ENCODE measurements at regions not wholly inside any gene's neighbourhood (a gene's known extent, or its start where the extent isn't known, plus 50 kb on each side); places are given as distances from the start of the nearest gene placed in this dataset.
A peak's percentile ranks its signal among the peaks of the same experiment; 100 is the strongest.

DNA sequence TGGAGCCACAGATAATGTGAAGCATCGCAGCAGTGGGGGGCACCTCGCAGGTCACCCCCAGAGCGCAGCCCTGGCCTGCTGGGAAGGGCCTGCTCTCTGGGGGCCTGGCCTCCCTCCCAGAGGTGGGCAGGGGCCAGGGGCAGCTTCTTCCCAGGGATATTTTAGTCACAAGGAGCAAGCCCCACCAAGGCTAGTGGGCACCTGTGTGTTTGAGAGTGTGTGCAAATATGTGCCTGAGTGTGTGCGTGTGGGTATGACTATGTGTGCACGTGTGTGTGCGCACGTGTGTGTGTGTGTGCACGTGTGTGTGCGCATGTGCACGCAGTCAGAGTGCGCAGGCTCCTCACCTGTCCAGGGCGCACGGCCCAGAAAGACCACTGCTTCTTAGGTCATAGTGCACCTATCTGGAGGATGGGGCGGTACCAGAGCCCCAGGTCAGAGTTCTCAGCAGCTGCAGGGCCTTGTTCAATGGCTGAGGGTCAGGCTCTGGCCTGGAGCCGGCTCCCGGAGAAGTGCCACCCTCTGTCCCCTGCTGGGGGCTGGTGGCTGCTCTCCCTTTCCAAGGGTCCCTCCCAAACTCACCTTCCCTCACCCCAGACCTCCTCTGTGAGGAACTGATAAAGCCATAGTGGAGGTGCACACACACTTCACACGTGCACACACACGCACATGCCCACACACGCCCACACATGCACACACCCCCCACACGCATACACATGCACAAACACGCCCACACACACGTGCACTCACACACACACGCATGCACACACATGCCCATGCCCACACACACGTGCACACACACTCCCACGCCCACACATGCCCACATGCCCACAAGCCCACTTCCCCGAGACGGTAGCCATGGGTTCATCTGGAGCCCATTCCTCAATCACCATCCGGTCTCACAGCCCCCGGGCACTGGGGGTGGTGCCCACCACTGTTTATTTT is 128.5 kb downstream of the KIF26A start:
- Histone ChIP-seq H3K79me2 (ENCODE audit: insufficient read depth, low read length) (no peaks in the 10 kb centered on the region), H4K20me1 (ENCODE audit: insufficient read depth, low read length) (no peaks in the 10 kb centered on the region), H2AFZ (ENCODE audit: low read length) (no peak overlapping the region), H3K27ac (ENCODE audit: low read depth, low read length) (no peak overlapping the region), H3K27me3 (ENCODE audit: insufficient read depth, low read length) (no peaks in the 10 kb centered on the region), H3K9me3 (ENCODE audit: low read depth, low read length) (no peaks in the 10 kb centered on the region), H3K4me2 (ENCODE audit: insufficient read depth, low read length) (no peak overlapping the region), H3K4me1 (ENCODE audit: insufficient read depth, low read length) (no peaks in the 10 kb centered on the region), H3K4me3 (ENCODE audit: insufficient read depth, low read length) (no peak overlapping the region), H3K36me3 (ENCODE audit: insufficient read depth, low read length) (no peaks in the 10 kb centered on the region)
- TF ChIP-seq, protein P1, sequence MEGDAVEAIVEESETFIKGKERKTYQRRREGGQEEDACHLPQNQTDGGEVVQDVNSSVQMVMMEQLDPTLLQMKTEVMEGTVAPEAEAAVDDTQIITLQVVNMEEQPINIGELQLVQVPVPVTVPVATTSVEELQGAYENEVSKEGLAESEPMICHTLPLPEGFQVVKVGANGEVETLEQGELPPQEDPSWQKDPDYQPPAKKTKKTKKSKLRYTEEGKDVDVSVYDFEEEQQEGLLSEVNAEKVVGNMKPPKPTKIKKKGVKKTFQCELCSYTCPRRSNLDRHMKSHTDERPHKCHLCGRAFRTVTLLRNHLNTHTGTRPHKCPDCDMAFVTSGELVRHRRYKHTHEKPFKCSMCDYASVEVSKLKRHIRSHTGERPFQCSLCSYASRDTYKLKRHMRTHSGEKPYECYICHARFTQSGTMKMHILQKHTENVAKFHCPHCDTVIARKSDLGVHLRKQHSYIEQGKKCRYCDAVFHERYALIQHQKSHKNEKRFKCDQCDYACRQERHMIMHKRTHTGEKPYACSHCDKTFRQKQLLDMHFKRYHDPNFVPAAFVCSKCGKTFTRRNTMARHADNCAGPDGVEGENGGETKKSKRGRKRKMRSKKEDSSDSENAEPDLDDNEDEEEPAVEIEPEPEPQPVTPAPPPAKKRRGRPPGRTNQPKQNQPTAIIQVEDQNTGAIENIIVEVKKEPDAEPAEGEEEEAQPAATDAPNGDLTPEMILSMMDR (IDR thresholded peaks at IDR 0.05; ENCODE audit: extremely low read depth, low read depth, low read length): no peak
- DNase-seq (ENCODE audit: insufficient read length, low spot score, missing footprints): peak; percentile 67

DNA sequence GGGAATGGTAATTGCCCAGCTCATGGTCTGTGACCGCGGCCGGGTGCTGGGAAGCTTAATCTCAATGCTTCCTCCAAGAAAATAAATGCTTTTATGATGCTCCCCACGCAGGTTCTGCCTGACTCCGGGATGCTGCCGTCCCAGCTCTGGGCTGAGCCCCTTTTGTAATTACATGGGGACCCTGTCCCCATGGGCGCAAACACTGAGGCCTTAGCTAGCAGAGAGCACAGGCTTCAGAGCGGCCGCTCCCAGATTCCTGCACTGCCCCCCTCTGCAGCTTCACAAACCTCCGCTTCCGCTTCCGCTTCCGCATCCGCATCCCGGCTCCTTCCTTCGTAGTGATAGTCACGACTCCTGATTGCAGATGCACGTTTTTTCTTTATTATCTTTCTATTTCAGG is 129.5 kb downstream of the KIF26A start:
- H3K27me3 ChIP-seq (ENCODE audit: insufficient read depth, low read length): no peaks in the 10 kb centered on the region
- TF ChIP-seq, protein P1 (IDR thresholded peaks at IDR 0.05; ENCODE audit: extremely low read depth, low read depth, low read length): no peak
- H4K20me1 ChIP-seq (ENCODE audit: insufficient read depth, low read length): no peaks in the 10 kb centered on the region
- H3K4me2 ChIP-seq (ENCODE audit: insufficient read depth, low read length): peak overlapping the region; percentile 45
- no peak overlapping the region for H2AFZ ChIP-seq (ENCODE audit: low read length)
- DNase-seq (ENCODE audit: insufficient read length, low spot score, missing footprints): no peak
- H3K4me1 ChIP-seq (ENCODE audit: insufficient read depth, low read length): no peaks in the 10 kb centered on the region
- no peaks in the 10 kb centered on the region for H3K79me2 ChIP-seq (ENCODE audit: insufficient read depth, low read length)
- H3K36me3 ChIP-seq (ENCODE audit: insufficient read depth, low read length): no peaks in the 10 kb centered on the region
- H3K27ac ChIP-seq (ENCODE audit: low read depth, low read length): no peak overlapping the region
- H3K9me3 ChIP-seq (ENCODE audit: low read depth, low read length): no peaks in the 10 kb centered on the region
- no peak overlapping the region for H3K4me3 ChIP-seq (ENCODE audit: insufficient read depth, low read length)

DNA sequence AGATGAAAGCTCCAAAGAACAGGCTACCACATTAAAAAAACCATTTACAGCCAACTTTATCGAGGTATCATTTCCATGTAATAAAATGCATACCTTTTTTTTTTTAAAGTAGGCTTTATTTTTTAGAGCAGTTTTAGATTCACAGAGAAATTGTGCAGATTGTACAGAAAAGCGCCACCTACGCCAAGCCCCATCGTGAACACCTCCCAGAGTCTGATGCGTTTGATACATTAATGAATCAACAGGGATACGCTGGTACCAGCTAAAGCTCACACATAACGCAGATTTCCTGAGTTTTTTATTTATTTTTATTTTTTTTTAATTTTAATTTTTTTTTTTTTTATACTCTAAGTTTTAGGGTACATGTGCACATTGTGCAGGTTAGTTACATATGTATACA is 129.9 kb downstream of the KIF26A start:
- no peaks in the 10 kb centered on the region for H3K4me1 ChIP-seq (ENCODE audit: insufficient read depth, low read length)
- H3K27ac ChIP-seq (ENCODE audit: low read depth, low read length): no peak overlapping the region
- no peak overlapping the region for H3K4me3 ChIP-seq (ENCODE audit: insufficient read depth, low read length)

More for the DNA sequence above, 129.9 kb downstream of the KIF26A start:
- peak overlapping the region; percentile 45 for H3K4me2 ChIP-seq (ENCODE audit: insufficient read depth, low read length)
- TF ChIP-seq, protein P1 (IDR thresholded peaks at IDR 0.05; ENCODE audit: extremely low read depth, low read depth, low read length): no peak
- DNase-seq (ENCODE audit: insufficient read length, low spot score, missing footprints): peak; percentile 61
- no peaks in the 10 kb centered on the region for H3K27me3 ChIP-seq (ENCODE audit: insufficient read depth, low read length)
- H3K36me3 ChIP-seq (ENCODE audit: insufficient read depth, low read length): no peaks in the 10 kb centered on the region
- no peak overlapping the region for H2AFZ ChIP-seq (ENCODE audit: low read length)
- no peaks in the 10 kb centered on the region for H3K79me2 ChIP-seq (ENCODE audit: insufficient read depth, low read length)
- no peaks in the 10 kb centered on the region for H4K20me1 ChIP-seq (ENCODE audit: insufficient read depth, low read length)
- no peaks in the 10 kb centered on the region for H3K9me3 ChIP-seq (ENCODE audit: low read depth, low read length)
